Brain microvascular endothelial cell (primary cell): ENCODE measurements at regions not wholly inside any gene's neighbourhood (a gene's known extent, or its start where the extent isn't known, plus 50 kb on each side); places are given as distances from the start of the nearest gene placed in this dataset.

Source experiments
- DNase-seq: peaks from one replicate; pipeline ENCODE4 v3.0.0-alpha.2; 2020
- H3K27ac ChIP-seq: fragments of 250-450 bp; sonication (Bioruptor Pico); 2 replicates; pipeline ENCODE4 v1.5.1; 2020; ENCODE audit warnings: mild to moderate bottlenecking, moderate library complexity
- H3K27me3 ChIP-seq: fragments of 250-450 bp; sonication (Bioruptor Pico); replicated peaks from 2 replicates; pipeline ENCODE4 v1.5.1; 2020; ENCODE audit warnings: mild to moderate bottlenecking
- H3K36me3 ChIP-seq: fragments of 250-450 bp; sonication (Bioruptor Pico); replicated peaks from 2 replicates; pipeline ENCODE4 v1.5.1; 2020; ENCODE audit warnings: mild to moderate bottlenecking
- H3K4me3 ChIP-seq: 2 replicates; pipeline ENCODE4 v1.5.1; 2011; ENCODE audit warnings: low read depth, mild to moderate bottlenecking, control low read depth, low read length, moderate library complexity
- in situ Hi-C: cut with HindIII; loops from 2 replicates; pipeline ENCODE4 v1.10.0; 2017; ENCODE audit warnings: low sequenced_read_pairs, low pct_ligation_motif_present
- TF ChIP-seq, protein P1 (sequence below): IDR thresholded peaks from 2 replicates; pipeline ENCODE4 v1.5.1; 2011; ENCODE audit warnings: low read depth, mild to moderate bottlenecking, moderate library complexity, low read length, control low read depth, inconsistent platforms; ENCODE audit errors: missing control alignments

DNA sequence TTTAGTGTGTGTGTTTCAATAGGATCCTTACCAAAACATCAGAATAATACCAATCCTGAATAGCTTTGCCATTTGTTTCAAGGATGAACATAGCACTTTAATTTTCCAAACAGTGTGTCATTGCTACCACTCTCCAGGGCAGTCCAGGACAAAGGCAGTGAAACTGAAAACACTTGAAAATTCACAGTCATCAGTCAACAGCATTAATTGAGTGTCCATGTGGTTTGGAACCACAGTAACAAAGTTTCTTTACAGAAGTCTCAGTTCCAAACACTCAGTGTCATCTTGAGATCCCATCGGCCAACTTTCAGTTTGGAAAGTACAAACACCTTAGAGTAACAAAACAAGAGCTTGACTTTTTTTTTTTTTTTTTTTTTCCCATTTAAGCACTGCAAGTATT is 228.4 kb upstream of the SOX5 start:
- TF ChIP-seq, protein P1, sequence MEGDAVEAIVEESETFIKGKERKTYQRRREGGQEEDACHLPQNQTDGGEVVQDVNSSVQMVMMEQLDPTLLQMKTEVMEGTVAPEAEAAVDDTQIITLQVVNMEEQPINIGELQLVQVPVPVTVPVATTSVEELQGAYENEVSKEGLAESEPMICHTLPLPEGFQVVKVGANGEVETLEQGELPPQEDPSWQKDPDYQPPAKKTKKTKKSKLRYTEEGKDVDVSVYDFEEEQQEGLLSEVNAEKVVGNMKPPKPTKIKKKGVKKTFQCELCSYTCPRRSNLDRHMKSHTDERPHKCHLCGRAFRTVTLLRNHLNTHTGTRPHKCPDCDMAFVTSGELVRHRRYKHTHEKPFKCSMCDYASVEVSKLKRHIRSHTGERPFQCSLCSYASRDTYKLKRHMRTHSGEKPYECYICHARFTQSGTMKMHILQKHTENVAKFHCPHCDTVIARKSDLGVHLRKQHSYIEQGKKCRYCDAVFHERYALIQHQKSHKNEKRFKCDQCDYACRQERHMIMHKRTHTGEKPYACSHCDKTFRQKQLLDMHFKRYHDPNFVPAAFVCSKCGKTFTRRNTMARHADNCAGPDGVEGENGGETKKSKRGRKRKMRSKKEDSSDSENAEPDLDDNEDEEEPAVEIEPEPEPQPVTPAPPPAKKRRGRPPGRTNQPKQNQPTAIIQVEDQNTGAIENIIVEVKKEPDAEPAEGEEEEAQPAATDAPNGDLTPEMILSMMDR = no peak
- in situ Hi-C loops = no loop called here
- H3K27ac ChIP-seq = no peak overlapping the region
- no peak for DNase-seq
- H3K4me3 ChIP-seq = no peak overlapping the region
- no peaks in the 10 kb centered on the region for H3K36me3 ChIP-seq
- no peaks in the 10 kb centered on the region for H3K27me3 ChIP-seq

DNA sequence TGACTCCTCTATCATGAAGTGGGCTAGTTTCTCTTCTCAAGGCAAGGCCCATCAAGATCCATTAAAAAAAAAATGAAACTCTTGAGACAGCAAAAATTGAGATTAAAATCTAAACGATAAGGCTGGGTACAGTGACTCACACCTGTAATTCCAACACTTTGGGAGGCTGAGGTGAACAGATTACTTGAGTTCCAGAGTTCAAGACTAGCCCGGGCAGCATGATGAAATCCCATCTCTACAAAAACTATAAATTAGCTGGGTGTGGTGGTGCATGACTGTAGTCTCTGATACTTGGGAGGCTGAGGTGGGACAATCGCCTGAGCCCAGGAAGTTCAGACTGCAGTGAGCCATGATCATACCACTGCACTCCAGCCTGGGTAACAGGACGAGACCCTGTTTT is 226.5 kb upstream of the SOX5 start:
- in situ Hi-C loops = no loop called here
- TF ChIP-seq, protein P1 = no peak
- Histone ChIP-seq H3K4me3 (no peak overlapping the region), H3K36me3 (no peaks in the 10 kb centered on the region), H3K27ac (no peak overlapping the region), H3K27me3 (no peaks in the 10 kb centered on the region)
- DNase-seq = no peak

- H3K36me3 ChIP-seq = no peaks in the 10 kb centered on the region
- no peak for DNase-seq
- no peak overlapping the region for H3K27ac ChIP-seq
- TF ChIP-seq, protein P1 = no peak
- in situ Hi-C loops = no loop called here
- H3K27me3 ChIP-seq = no peaks in the 10 kb centered on the region
- H3K4me3 ChIP-seq = no peak overlapping the region
Observed at GRCh38 chr12:24175284-24175683, 225.8 kb upstream of the SOX5 start.

- TF ChIP-seq, protein P1 = no peak
- Histone ChIP-seq H3K36me3 (no peaks in the 10 kb centered on the region), H3K4me3 (no peak overlapping the region), H3K27ac (no peak overlapping the region), H3K27me3 (no peaks in the 10 kb centered on the region)
- in situ Hi-C loops = no loop called here
- DNase-seq = no peak
Observed at GRCh38 chr12:24173067-24173466, 223.6 kb upstream of the SOX5 start.

DNA sequence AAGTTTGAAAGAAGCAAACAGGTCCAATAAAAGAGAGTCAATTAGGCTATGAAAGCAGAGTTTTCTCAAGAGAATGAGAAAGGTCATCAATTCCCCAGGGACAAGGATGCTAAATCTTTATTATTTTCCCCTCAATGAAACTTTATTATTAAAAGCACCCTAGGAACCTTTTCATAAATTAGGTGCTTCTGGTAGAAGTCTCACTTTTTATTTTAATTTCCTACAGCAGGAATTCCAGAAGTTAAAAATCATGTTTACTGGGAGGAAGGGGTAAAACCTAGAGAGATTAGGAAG is 223.2 kb upstream of the SOX5 start:
- Histone ChIP-seq H3K4me3 (no peak overlapping the region), H3K27me3 (no peaks in the 10 kb centered on the region), H3K36me3 (no peaks in the 10 kb centered on the region), H3K27ac (no peak overlapping the region)
- TF ChIP-seq, protein P1 = no peak
- DNase-seq = no peak
- in situ Hi-C loops = no loop called here

- no peak overlapping the region for H3K4me3 ChIP-seq
- in situ Hi-C loops = no loop called here
- no peak for DNase-seq
- TF ChIP-seq, protein P1 = no peak
- H3K36me3 ChIP-seq = no peaks in the 10 kb centered on the region
- H3K27me3 ChIP-seq = no peaks in the 10 kb centered on the region
- no peak overlapping the region for H3K27ac ChIP-seq
Observed at GRCh38 chr12:24172031-24172772, 222.7 kb upstream of the SOX5 start.
